Stimulated activated CD4-positive, alpha-beta T cell treated with anti-CD3 and anti-CD28 coated beads, Interleukin-15, amount 100 ng/mL, for 1 hour (primary cell): ENCODE measurements at regions not wholly inside any gene's neighbourhood (a gene's known extent, or its start where the extent isn't known, plus 50 kb on each side); places are given as distances from the start of the nearest gene placed in this dataset.

Source experiments
- DNase-seq, 2 donors: peaks; one replicate each; pipeline ENCODE4 v3.0.0-alpha.2; 2020; ENCODE audit warnings: low read depth in 1 of 2, low spot score in 1 of 2

- no peak for DNase-seq
These were observed 251.2 kb downstream of the ENGASE start for GRCh38 chr17:79325709-79326430.

- no peak for DNase-seq
These were observed 249.6 kb downstream of the ENGASE start for GRCh38 chr17:79324194-79324593.

GRCh38 chr17:79323566-79323965 is 248.9 kb downstream of the ENGASE start:
- no peak for DNase-seq

- no peak for DNase-seq
These were observed 247.8 kb downstream of the ENGASE start for GRCh38 chr17:79322211-79323123.

- no peak for DNase-seq
These were observed 245.7 kb downstream of the ENGASE start for GRCh38 chr17:79320331-79320730.

- no peak for DNase-seq
These were observed 243.3 kb downstream of the ENGASE start for GRCh38 chr17:79317916-79318315.

GRCh38 chr17:79316805-79317204 is 242.2 kb downstream of the ENGASE start:
- DNase-seq, result no peak

GRCh38 chr17:79315358-79316105 is 240.9 kb downstream of the ENGASE start:
- DNase-seq, result no peak

- DNase-seq, result no peak
These were observed 240.2 kb downstream of the ENGASE start for GRCh38 chr17:79314617-79315357.

GRCh38 chr17:79311373-79311772 is 236.7 kb downstream of the ENGASE start:
- no peak for DNase-seq

- DNase-seq, result no peak
These were observed 232.0 kb downstream of the ENGASE start for GRCh38 chr17:79306424-79307318.

- DNase-seq, result no peak
These were observed 231.3 kb downstream of the ENGASE start for GRCh38 chr17:79305768-79306423.

- DNase-seq, result no peak
These were observed 230.7 kb downstream of the ENGASE start for GRCh38 chr17:79305376-79305767.

GRCh38 chr17:79304884-79305283 is 230.3 kb downstream of the ENGASE start:
- no peak for DNase-seq

GRCh38 chr17:79303641-79304205 is 229.1 kb downstream of the ENGASE start:
- no peak for DNase-seq

GRCh38 chr17:79301469-79301868 is 226.8 kb downstream of the ENGASE start:
- DNase-seq, result no peak

- DNase-seq, result no peak
These were observed 224.7 kb downstream of the ENGASE start for GRCh38 chr17:79299349-79299748.

GRCh38 chr17:79298799-79299198 is 224.2 kb downstream of the ENGASE start:
- DNase-seq, result no peak

- no peak for DNase-seq
These were observed 221.6 kb downstream of the ENGASE start for GRCh38 chr17:79296243-79296642.
